HEK293T (cell line): ENCODE measurements at regions not wholly inside any gene's neighbourhood (a gene's known extent, or its start where the extent isn't known, plus 50 kb on each side); places are given as distances from the start of the nearest gene placed in this dataset.

ENCODE experiments used
- BHLHE40 ChIP-seq: fragments of 450-650 bp; IDR thresholded peaks from 2 replicates; pipeline ENCODE4 v1.6.1; 2016; ENCODE audit warnings: mild to moderate bottlenecking, moderate library complexity, borderline replicate concordance
- FOXA1 ChIP-seq: fragments of 450-650 bp; IDR thresholded peaks from 2 replicates; pipeline ENCODE4 v1.6.1; 2016; ENCODE audit warnings: mild to moderate bottlenecking
- FOXM1 ChIP-seq: fragments of 450-650 bp; IDR thresholded peaks from 2 replicates; pipeline ENCODE4 v1.6.1; 2017; ENCODE audit warnings: mild to moderate bottlenecking, borderline replicate concordance
- SUZ12 ChIP-seq: fragments of 450-650 bp; IDR thresholded peaks from 2 replicates; pipeline ENCODE4 v1.6.1; 2016; ENCODE audit warnings: mild to moderate bottlenecking

GRCh38 chr9:8179381-8180053 lies 379.9 kb upstream of the DMAC1 start:
- TF ChIP-seq BHLHE40 (no peak), SUZ12 (no peak), FOXA1 (no peak), FOXM1 (no peak)
